AG08395 (cell line): ENCODE measurements at regions not wholly inside any gene's neighbourhood (a gene's known extent, or its start where the extent isn't known, plus 50 kb on each side); places are given as distances from the start of the nearest gene placed in this dataset.

Source experiments
- DNase-seq: peaks from one replicate; pipeline ENCODE4 v3.0.0; 2012; ENCODE audit warnings: mixed read lengths, low spot score

- no peak for DNase-seq
Observed at GRCh38 chr4:8710946-8711345, 118.4 kb downstream of the CPZ start.

- no peak for DNase-seq
Observed at GRCh38 chr4:8710416-8710815, 117.9 kb downstream of the CPZ start.

GRCh38 chr4:8709729-8710360 is 117.3 kb downstream of the CPZ start:
- no peak for DNase-seq

- no peak for DNase-seq
Observed at GRCh38 chr4:8709050-8709728, 116.6 kb downstream of the CPZ start.

DNA sequence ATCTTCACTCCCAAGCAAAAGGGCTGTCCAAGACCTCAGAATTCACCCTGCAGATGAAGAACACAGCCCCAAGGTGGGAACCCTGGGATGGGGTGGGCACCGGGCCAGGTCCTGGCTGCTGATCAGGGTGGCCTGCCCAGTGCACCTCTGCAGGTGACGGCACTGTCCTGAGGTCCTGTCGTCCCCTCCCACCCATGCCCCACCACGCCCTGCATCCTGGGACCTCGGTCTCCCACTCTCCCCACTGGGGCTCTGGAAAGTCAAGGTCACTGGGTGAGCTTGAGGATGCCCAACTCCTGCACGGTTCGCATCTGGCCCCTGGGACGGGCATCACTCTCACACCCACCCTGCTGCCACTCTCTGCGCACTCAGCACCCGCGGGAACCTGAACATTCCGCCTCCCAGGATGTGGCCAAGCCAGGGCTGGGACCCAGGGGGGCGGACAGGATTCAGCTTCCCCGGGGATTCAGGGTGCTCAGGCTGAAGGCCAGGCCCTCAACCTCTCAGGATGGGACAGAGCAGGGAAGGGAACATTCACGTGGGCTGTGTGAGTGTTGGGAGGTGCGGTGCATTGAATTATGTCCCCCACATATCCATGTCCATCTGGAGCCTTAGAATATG is 115.9 kb downstream of the CPZ start:
- DNase-seq = no peak

DNA sequence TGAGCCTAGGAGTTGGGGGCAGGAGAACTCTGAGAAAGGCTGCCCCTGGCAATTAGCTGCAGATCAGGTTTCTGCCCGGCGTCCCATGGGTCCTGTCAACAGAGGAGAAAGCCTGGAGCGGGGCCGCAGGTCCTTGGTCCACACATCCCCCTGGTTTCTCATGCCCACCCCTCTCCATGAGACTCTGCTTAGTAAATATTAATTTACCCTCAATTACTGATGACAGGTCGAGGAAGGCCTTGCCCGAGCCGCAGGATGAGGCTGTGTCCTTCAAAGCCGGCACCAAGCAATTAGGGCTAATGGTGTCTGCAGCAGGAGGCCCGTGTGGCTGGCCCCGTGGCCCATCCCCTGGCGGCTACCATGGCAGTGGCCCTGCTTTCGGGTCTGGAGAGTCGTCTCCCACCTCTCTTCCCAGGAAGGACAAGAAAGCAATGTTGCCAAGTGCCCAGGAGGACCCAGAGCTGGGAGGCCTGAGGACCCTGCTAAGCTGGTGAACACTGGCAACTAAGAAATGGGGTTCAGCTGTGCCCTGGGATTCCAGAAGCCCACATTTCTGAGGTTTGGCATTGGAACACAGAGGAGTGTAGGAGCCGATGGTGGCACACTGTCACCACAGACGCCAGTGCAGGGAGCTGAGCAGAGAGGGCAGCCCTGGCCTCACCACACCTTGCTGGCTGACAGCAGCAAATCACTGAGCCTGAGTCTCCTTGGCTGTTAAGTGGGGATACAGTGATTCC is 114.6 kb downstream of the CPZ start:
- no peak for DNase-seq

DNA sequence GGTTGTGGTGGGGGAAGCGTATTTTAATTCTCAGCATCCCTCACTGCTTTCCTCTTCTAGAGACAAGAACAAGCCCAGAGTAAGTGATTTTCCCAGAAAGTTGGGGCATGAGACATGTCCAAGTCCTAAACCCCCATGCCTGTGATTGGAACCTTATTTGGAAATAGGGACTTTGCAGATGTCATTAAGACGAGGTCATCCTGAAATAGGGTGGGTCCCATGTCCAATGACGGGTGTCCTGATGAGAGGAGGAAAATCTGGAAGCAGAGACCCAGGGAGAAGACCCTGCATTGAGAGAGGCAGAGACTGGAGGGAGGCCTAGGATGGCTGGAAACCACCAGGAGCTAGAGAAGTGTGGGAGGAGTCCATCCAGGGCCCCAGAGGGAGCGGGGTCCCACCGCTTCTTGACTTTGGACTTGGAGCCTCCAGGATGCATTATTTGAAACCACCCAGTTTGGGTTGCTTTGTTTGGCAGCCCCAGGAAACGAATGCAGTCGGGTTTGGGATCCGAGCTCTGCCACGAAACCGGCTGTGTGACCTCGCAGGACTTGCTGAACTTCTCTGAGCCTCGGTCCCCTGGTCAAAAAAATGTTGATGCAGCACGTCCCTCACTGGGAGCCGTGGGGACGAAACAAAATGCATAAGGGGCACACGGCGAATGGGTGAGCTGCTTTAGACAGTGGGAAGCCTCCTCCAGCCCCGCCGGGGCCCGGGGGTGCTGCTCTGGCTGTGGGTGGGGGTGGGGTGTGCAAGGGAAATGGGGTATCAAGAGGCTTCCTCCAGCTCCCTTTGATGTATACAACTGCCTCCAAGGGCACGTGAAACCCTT is 113.9 kb downstream of the CPZ start:
- no peak for DNase-seq

GRCh38 chr4:8705161-8706145 is 112.9 kb downstream of the CPZ start:
- DNase-seq = no peak

DNA sequence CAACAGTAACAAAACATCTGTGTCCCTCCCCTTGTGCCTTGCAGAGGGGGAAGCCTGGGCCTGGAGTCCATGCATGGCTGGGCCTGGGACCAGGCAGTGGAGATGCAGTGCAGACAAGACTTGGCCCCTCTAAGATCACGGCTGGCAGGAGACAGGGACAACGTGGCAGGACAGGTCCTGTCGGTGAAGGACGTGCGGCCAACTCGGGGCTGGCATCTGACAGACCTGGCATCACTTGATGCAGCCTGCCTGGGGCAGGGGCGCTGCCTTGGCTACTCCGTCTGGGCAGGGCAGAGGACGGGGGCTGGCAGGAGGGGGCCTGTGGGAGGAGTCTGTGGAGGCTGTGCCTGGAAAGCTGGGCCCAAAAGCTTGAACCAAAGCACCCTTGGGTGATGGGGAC is 112.1 kb downstream of the CPZ start:
- DNase-seq = no peak

- no peak for DNase-seq
Observed at GRCh38 chr4:8703857-8704495, 111.4 kb downstream of the CPZ start.

- DNase-seq = no peak
Observed at GRCh38 chr4:8703401-8703696, 110.8 kb downstream of the CPZ start.

DNA sequence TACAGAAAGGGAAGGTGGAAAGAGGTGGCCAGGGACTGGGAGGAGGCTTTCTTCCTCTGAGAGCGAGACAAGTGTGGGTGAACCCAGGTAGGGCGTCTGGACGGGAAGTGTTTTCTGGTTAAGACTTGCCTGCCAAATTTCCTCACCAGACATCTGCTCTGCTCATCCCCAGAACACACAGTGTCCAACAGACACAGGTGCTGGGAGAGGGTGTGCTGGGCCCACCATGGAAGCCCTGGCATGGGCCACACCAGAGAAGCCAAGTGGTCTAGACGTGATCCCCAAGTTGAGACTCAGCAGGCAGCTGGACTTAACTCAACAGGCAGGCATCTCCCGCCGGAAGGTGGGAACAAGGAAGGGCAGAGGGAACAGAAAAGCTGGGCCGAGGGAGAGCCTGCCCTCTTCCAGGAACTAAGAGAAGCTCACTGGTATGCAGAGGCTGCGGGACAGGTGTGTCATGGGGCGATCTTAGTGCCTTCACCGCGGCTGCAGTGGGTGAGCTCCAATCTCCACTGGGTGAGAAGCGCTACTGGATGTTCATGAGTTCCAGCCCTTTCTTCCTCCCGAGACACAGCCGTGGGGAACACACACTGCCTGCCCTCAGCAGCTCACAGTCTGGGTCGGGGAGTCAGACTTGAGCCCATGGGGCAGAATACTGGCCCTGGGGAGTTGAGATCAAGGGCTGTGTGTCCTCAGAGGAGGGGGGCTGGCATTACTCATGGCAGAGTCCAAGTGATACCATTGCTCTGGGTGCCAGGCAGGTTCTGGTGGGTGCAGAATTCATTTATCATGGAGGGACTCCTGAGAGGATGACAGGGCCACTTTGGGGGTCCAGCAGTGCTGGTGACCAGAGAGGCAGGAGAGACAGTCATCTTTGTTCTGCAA is 110.2 kb downstream of the CPZ start:
- no peak for DNase-seq

- no peak for DNase-seq
Observed at GRCh38 chr4:8702020-8702495, 109.5 kb downstream of the CPZ start.

GRCh38 chr4:8701126-8702019 is 108.8 kb downstream of the CPZ start:
- no peak for DNase-seq

DNA sequence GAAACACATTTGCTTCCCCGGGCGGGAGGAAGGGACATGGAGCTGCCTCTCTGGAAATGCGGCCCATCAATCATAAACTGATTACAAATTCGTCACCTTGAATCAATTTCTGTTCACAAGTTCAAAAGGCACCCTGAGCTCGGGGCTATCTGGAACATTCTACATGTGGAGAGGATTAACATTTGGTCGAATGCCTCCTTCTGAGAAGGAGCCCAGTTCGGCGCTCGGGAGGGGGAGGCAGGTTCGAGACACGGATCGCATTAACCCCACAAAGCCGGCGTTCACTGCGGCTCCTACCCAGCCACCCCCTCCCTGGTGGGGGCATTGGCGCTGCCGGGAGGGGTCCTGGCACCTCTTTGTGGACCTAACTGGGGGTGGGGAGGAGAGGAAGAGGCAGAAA is 108.0 kb downstream of the CPZ start:
- DNase-seq = no peak

DNA sequence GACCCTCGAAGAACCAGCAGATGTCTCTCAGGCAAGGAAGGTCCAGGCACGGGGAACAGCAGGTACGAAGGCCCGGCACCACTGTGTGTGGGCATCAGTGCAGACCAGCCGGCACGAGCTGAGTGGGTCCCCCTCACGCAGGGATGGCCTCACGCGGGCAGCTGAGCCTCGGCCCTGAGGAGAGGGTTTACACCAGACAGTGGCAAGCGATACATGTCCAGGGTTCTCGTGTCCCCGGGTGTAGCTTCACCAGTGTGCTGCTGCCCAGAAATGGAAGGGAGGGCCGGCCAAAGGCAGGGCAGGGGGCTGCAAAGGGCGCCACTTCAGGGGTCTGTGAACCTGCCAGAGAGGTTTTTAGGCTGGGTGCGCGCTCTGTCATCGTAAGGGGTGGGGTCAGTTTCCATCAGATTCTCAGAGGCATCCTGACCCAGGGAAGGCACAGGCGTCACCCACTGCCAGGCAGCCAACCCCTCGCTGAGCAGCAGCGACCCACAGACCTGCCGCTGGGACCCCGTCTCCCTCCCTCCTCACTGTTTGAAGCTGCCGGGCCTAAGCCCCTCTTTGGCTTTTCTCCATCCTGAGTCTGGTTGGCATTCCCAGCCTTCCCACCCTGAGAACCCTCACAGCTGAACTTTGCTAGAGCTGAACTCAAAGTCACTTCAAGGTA is 107.0 kb downstream of the CPZ start:
- DNase-seq = no peak

GRCh38 chr4:8699063-8699385 is 106.5 kb downstream of the CPZ start:
- no peak for DNase-seq
